SK-N-MC (cell line): ENCODE measurements at regions not wholly inside any gene's neighbourhood (a gene's known extent, or its start where the extent isn't known, plus 50 kb on each side); places are given as distances from the start of the nearest gene placed in this dataset.

Source experiments
- EZH2 ChIP-seq: fragments of 200-600 bp; sonication (generic); IDR thresholded peaks from one replicate; pipeline ENCODE4 v1.6.1; 2017; ENCODE audit warnings: antibody characterized with exemption
- POLR2AphosphoS5 ChIP-seq: IDR thresholded peaks from 2 replicates; pipeline ENCODE4 v1.6.1; 2012; ENCODE audit warnings: mild to moderate bottlenecking, low read depth, low read length, borderline replicate concordance

DNA sequence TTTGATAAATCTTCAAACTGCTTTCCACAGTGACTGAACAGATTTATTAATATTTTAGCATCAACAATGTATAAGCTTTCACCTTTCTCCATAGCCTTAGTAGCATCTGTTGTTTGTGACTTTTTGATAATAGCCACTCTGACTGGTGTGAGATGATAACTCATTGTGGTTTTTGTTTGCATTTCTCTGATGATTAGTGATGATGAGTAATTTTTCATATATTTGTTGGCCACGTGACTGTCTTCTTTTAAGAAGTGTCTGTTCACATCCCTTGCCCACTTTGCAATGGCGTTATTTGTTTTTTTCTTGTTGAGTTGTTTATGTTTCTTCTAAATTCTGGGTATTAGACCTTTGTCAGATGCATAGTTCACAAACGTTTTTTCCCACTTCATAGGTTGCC is 952.9 kb downstream of the TRIB2 start:
- TF ChIP-seq POLR2AphosphoS5 (no peak), EZH2 (no peak)
